ENCODE measurements at regions not wholly inside any gene's neighbourhood (a gene's known extent, or its start where the extent isn't known, plus 50 kb on each side); places are given as distances from the start of the nearest gene placed in this dataset.
A peak's percentile ranks its signal among the peaks of the same experiment; 100 is the strongest.

- intact Hi-C loops (cut with DNase I; ENCODE audit: low total_unique reads) = no loop called here
Measured at GRCh38 chr17:71974051-71974450, 146.8 kb upstream of the SOX9 start.

GRCh38 chr17:71975331-71975801, 145.5 kb upstream of the SOX9 start:
- peak overlapping the region; percentile 56 to 61 for H3K4me3 ChIP-seq
- peaks cover 0 to 10% (median 10%) of the 10 kb centered on the region in 4 donors for H3K4me1 ChIP-seq
- peak; percentile 76 to 86 for DNase-seq
- intact Hi-C loops (cut with DNase I; ENCODE audit: low total_unique reads) = no loop called here
- TF ChIP-seq CTCF (IDR thresholded peaks at IDR 0.05) = no peak
- H3K36me3 ChIP-seq = no peaks in the 10 kb centered on the region
- no peaks in the 10 kb centered on the region for H3K9me3 ChIP-seq
- no peaks in the 10 kb centered on the region for H3K27me3 ChIP-seq
- peak overlapping the region; percentile 83 to 87 for H3K27ac ChIP-seq

More at GRCh38 chr17:71974051-71974450, 146.8 kb upstream of the SOX9 start:
- Histone ChIP-seq H3K4me3 (no peak overlapping the region), H3K36me3 (no peaks in the 10 kb centered on the region), H3K4me1 (peaks cover 0 to 10% (median 10%) of the 10 kb centered on the region in 4 donors), H3K27me3 (no peaks in the 10 kb centered on the region), H3K27ac (peak overlapping the region; percentile 83 to 87), H3K9me3 (no peaks in the 10 kb centered on the region)
- no peak for TF ChIP-seq CTCF (IDR thresholded peaks at IDR 0.05)
- no peak for DNase-seq

- no peaks in the 10 kb centered on the region for H3K36me3 ChIP-seq
- H3K4me3 ChIP-seq = peak overlapping the region; percentile 56 to 61
- no peaks in the 10 kb centered on the region for H3K9me3 ChIP-seq
- no peaks in the 10 kb centered on the region for H3K27me3 ChIP-seq
- peak overlapping the region; percentile 83 to 87 for H3K27ac ChIP-seq
- no peak for TF ChIP-seq CTCF (IDR thresholded peaks at IDR 0.05)
- intact Hi-C loops (cut with DNase I; ENCODE audit: low total_unique reads) = no loop called here
- DNase-seq = peak; percentile 93 to 98
- H3K4me1 ChIP-seq = peaks cover 0 to 10% (median 10%) of the 10 kb centered on the region in 4 donors
Measured at GRCh38 chr17:71976011-71976649, 144.7 kb upstream of the SOX9 start.

GRCh38 chr17:71978435-71978834, 142.4 kb upstream of the SOX9 start:
- DNase-seq = no peak
- no peaks in the 10 kb centered on the region for H3K9me3 ChIP-seq
- TF ChIP-seq CTCF (IDR thresholded peaks at IDR 0.05) = no peak
- H3K27me3 ChIP-seq = no peaks in the 10 kb centered on the region
- peaks cover 0 to 10% (median 10%) of the 10 kb centered on the region in 4 donors for H3K4me1 ChIP-seq
- intact Hi-C loops (cut with DNase I; ENCODE audit: low total_unique reads) = no loop called here
- no peak overlapping the region for H3K4me3 ChIP-seq
- no peaks in the 10 kb centered on the region for H3K36me3 ChIP-seq
- H3K27ac ChIP-seq = no peak overlapping the region

GRCh38 chr17:71980171-71980570, 140.6 kb upstream of the SOX9 start:
- no peak for DNase-seq
- no peak for TF ChIP-seq CTCF (IDR thresholded peaks at IDR 0.05)
- Histone ChIP-seq H3K9me3 (no peaks in the 10 kb centered on the region), H3K4me3 (no peak overlapping the region), H3K27me3 (no peaks in the 10 kb centered on the region), H3K4me1 (peaks cover 0 to 9% (median under 1%) of the 10 kb centered on the region in 4 donors), H3K27ac (no peak overlapping the region), H3K36me3 (no peaks in the 10 kb centered on the region)
- intact Hi-C loops (cut with DNase I; ENCODE audit: low total_unique reads) = no loop called here

Measured in tibial artery (tissue), 4 donors.